ENCODE measurements at regions not wholly inside any gene's neighbourhood (a gene's known extent, or its start where the extent isn't known, plus 50 kb on each side); places are given as distances from the start of the nearest gene placed in this dataset.

GRCh38 chr9:8114826-8115225 lies 315.2 kb upstream of the DMAC1 start:
- TF ChIP-seq POLR2A (IDR thresholded peaks at IDR 0.05): no peak
- TF ChIP-seq, protein P1, sequence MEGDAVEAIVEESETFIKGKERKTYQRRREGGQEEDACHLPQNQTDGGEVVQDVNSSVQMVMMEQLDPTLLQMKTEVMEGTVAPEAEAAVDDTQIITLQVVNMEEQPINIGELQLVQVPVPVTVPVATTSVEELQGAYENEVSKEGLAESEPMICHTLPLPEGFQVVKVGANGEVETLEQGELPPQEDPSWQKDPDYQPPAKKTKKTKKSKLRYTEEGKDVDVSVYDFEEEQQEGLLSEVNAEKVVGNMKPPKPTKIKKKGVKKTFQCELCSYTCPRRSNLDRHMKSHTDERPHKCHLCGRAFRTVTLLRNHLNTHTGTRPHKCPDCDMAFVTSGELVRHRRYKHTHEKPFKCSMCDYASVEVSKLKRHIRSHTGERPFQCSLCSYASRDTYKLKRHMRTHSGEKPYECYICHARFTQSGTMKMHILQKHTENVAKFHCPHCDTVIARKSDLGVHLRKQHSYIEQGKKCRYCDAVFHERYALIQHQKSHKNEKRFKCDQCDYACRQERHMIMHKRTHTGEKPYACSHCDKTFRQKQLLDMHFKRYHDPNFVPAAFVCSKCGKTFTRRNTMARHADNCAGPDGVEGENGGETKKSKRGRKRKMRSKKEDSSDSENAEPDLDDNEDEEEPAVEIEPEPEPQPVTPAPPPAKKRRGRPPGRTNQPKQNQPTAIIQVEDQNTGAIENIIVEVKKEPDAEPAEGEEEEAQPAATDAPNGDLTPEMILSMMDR (IDR thresholded peaks at IDR 0.05): no peak

All from adrenal gland (tissue), 5 donors.